SK-N-SH (cell line): ENCODE measurements at regions not wholly inside any gene's neighbourhood (a gene's known extent, or its start where the extent isn't known, plus 50 kb on each side); places are given as distances from the start of the nearest gene placed in this dataset.
A peak's percentile ranks its signal among the peaks of the same experiment; 100 is the strongest.

ENCODE experiments used
- CTCF ChIA-PET: fragments of 300-600, 350-600 bp; formaldehyde crosslinking; extraction: SDS; loops from one replicate; lab custom pipeline; 2021; lab: Yijun Ruan, JAX
- POLR2A ChIA-PET: fragments of 350-600 bp; sonication (Branson Sonifier 250); formaldehyde crosslinking; extraction: SDS; loops from one replicate; lab custom pipeline; 2020; ENCODE audit warnings: antibody characterized with exemption, inconsistent platforms; lab: Yijun Ruan, JAX
- DNase-seq: peaks from one replicate; pipeline ENCODE4 v3.0.0; 2012
- H2AFZ ChIP-seq: fragments of 200-600 bp; sonication (generic); 2 replicates; pipeline ENCODE4 v1.8.1; 2016; ENCODE audit warnings: antibody characterized with exemption, mild to moderate bottlenecking, low read depth
- H3F3A ChIP-seq: fragments of 200-600 bp; sonication (generic); replicated peaks from 2 replicates; pipeline ENCODE3; 2016; ENCODE audit warnings: antibody characterized with exemption, mild to moderate bottlenecking; ENCODE audit not compliant: insufficient read depth
- H3K27ac ChIP-seq, 2 experiments: fragments of 200-500 bp in 1 of 2; fragments of 200-600 bp in 1 of 2; sonication (Bioruptor generic) in 1 of 2; sonication (generic), shearing (Covaris generic) in 1 of 2; 2 replicates each; pipeline versions ENCODE4 v1.5.1 to v1.6.1; 2014 to 2016; ENCODE audit warnings: low read depth in 2 of 2, inconsistent platforms in 1 of 2, low read length in 1 of 2, mild to moderate bottlenecking in 1 of 2, mixed read lengths in 1 of 2
- H3K27me3 ChIP-seq: fragments of 200-600 bp; sonication (generic), shearing (Covaris generic); 2 replicates; pipeline ENCODE4 v1.6.1; 2016; ENCODE audit warnings: mixed run types; ENCODE audit not compliant: insufficient read depth
- H3K36me3 ChIP-seq, 2 experiments: fragments of 200-500 bp in 1 of 2; fragments of 200-600 bp in 1 of 2; sonication (Bioruptor generic) in 1 of 2; sonication (generic) in 1 of 2; replicated peaks in 1 of 2; 2 replicates each; pipeline versions ENCODE3 to v1.5.1; 2014 to 2016; ENCODE audit warnings: low read length in 1 of 2, mild to moderate bottlenecking in 1 of 2; ENCODE audit not compliant: insufficient read depth in 2 of 2, control insufficient read depth in 1 of 2
- H3K4me1 ChIP-seq, 2 experiments: fragments of 200-500 bp in 1 of 2; fragments of 200-600 bp in 1 of 2; sonication (Bioruptor generic) in 1 of 2; sonication (generic), shearing (Covaris generic) in 1 of 2; 2 replicates each; pipeline versions ENCODE4 v1.5.1 to v1.6.1; 2014 to 2016; ENCODE audit warnings: low read depth in 1 of 2, low read length in 1 of 2, mixed run types in 1 of 2; ENCODE audit not compliant: insufficient read depth in 2 of 2, control insufficient read depth in 1 of 2
- H3K4me2 ChIP-seq: fragments of 200-600 bp; sonication (generic), shearing (Covaris generic); 2 replicates; pipeline ENCODE4 v1.6.1; 2017; ENCODE audit warnings: mixed run types
- H3K4me3 ChIP-seq, 2 experiments: fragments of 200-500 bp in 1 of 2; fragments of 200-600 bp in 1 of 2; sonication (Bioruptor generic) in 1 of 2; sonication (generic), shearing (Covaris generic) in 1 of 2; 2 replicates each; pipeline versions ENCODE4 v1.5.1 to v1.8.1; 2014 to 2016; ENCODE audit warnings: low read depth in 2 of 2, inconsistent platforms in 1 of 2, low read length in 1 of 2, mild to moderate bottlenecking in 1 of 2, mixed read lengths in 1 of 2, moderate library complexity in 1 of 2
- H3K79me2 ChIP-seq: fragments of 200-600 bp; sonication (generic); 2 replicates; pipeline ENCODE4 v1.8.1; 2017; ENCODE audit warnings: mild to moderate bottlenecking; ENCODE audit not compliant: insufficient read depth
- H3K9ac ChIP-seq: fragments of 200-600 bp; sonication (generic); 2 replicates; pipeline ENCODE4 v1.6.1; 2017; ENCODE audit warnings: mixed run types
- H3K9me2 ChIP-seq: fragments of 200-600 bp; sonication (generic); 2 replicates; pipeline ENCODE4 v1.6.1; 2017; ENCODE audit warnings: mixed run types
- H3K9me3 ChIP-seq: fragments of 200-600 bp; sonication (generic); 2 replicates; pipeline ENCODE4 v1.6.1; 2017; ENCODE audit warnings: mixed run types, mild to moderate bottlenecking, moderate library complexity
- H4K20me1 ChIP-seq: fragments of 200-600 bp; sonication (generic); 2 replicates; pipeline ENCODE4 v1.6.1; 2017; ENCODE audit warnings: mild to moderate bottlenecking, mixed run types; ENCODE audit not compliant: insufficient read depth
- CHD2 ChIP-seq: fragments of 150-350 bp; IDR thresholded peaks from 2 replicates; pipeline ENCODE4 v1.6.1; 2018; ENCODE audit warnings: low read length; ENCODE audit not compliant: partially characterized antibody
- ELF1 ChIP-seq: IDR thresholded peaks from 2 replicates; pipeline ENCODE4 v1.4.0; 2012
- FOSL2 ChIP-seq: IDR thresholded peaks from 2 replicates; pipeline ENCODE4 v1.4.0; 2012; ENCODE audit warnings: low read depth, mild to moderate bottlenecking, moderate library complexity, borderline replicate concordance
- FOXJ3 ChIP-seq: sonication (generic); formaldehyde crosslinking; IDR thresholded peaks from 2 replicates; pipeline ENCODE4 v1.5.1; 2020; ENCODE audit warnings: mild to moderate bottlenecking, missing genetic modification reagents
- MXI1 ChIP-seq: IDR thresholded peaks from 2 replicates; pipeline ENCODE4 v1.6.1; 2012; ENCODE audit warnings: mild to moderate bottlenecking, low read depth, low read length, improper control_type of control experiment
- NFIC ChIP-seq: IDR thresholded peaks from 2 replicates; pipeline ENCODE4 v1.4.0; 2012; ENCODE audit warnings: borderline replicate concordance
- RAD21 ChIP-seq: IDR thresholded peaks from 2 replicates; pipeline ENCODE4 v1.6.1; 2012; ENCODE audit warnings: mild to moderate bottlenecking, low read length
- RCOR1 ChIP-seq: fragments of 150-350 bp; IDR thresholded peaks from 2 replicates; pipeline ENCODE4 v1.6.1; 2017; ENCODE audit warnings: antibody characterized with exemption, low read length
- SMC3 ChIP-seq: IDR thresholded peaks from 2 replicates; pipeline ENCODE4 v1.6.1; 2012; ENCODE audit warnings: low read depth, low read length, improper control_type of control experiment
- TCF12 ChIP-seq: IDR thresholded peaks from 2 replicates; pipeline ENCODE4 v1.4.0; 2012
- YY1 ChIP-seq: IDR thresholded peaks from 2 replicates; pipeline ENCODE4 v1.4.0; 2012; ENCODE audit warnings: low read depth, mild to moderate bottlenecking
- WGBS: methylation state at CpG from one replicate; pipeline ENCODE4 v1.1.6; 2017; ENCODE audit warnings: low lambda C conversion rate; 5-methylcytosine and 5-hydroxymethylcytosine counted together
- TF ChIP-seq, protein P1 (sequence below): fragments of 150-350 bp; IDR thresholded peaks from 2 replicates; pipeline ENCODE4 v1.6.1; 2017; ENCODE audit warnings: antibody characterized with exemption, low read length, low read depth, borderline replicate concordance
- TF ChIP-seq, protein P2 (sequence below): fragments of 150-350 bp; IDR thresholded peaks from 2 replicates; pipeline ENCODE4 v1.6.1; 2016; ENCODE audit warnings: mild to moderate bottlenecking, low read depth, low read length
- TF ChIP-seq, protein P3 (sequence below): IDR thresholded peaks from 2 replicates; pipeline ENCODE4 v1.4.0; 2012; ENCODE audit warnings: low read depth, borderline replicate concordance
- TF ChIP-seq, protein P4 (sequence below): fragments of 200-600 bp; sonication (generic); IDR thresholded peaks from 2 replicates; pipeline ENCODE4 v1.6.1; 2017; ENCODE audit warnings: antibody characterized with exemption, mild to moderate bottlenecking, moderate library complexity

DNA sequence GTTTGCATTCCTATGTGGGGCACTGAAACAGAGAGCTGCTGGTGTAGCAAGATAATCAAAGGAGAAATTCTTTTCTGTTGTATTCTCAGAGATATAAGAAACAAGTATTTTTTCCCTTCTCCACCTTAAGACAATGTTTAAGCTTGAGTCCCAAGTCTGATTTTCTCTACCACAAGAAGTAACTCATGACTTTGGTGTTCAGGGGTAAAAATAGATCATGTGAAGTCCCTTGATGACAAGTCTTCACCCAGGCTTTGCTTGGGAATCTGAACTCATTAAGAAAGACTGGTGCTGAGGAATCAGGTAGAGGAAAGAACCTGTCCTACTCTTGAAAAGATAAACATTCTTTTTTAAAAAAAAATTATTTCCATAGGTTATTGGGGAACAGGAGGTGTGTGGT is 205.6 kb downstream of the ALDH8A1 start:
- DNase-seq = no peak
- Histone ChIP-seq H3K9me3 (no peaks in the 10 kb centered on the region), H3K27me3 (no peaks in the 10 kb centered on the region), H3K4me1 (peaks cover 6 to 16% of the 10 kb centered on the region in 2 experiments; a peak in 3 of 4 replicates), H3K9ac (no peak overlapping the region), H3K4me2 (no peak overlapping the region), H3F3A (peaks cover 20% of the 10 kb centered on the region), H4K20me1 (no peaks in the 10 kb centered on the region), H2AFZ (no peak overlapping the region), H3K36me3 (no peaks in the 10 kb centered on the region), H3K4me3 (no peak overlapping the region), H3K79me2 (no peaks in the 10 kb centered on the region), H3K9me2 (no peaks in the 10 kb centered on the region), H3K27ac (no peak overlapping the region; a peak in 1 of 4 replicates)
- ChIA-PET POLR2A (no interaction called here), CTCF (interaction anchor here (1.4 kb wide), 1 partner anchor 14 kb away, joined by 3 read pairs; no protein-coding TSS in a partner anchor)
- TF ChIP-seq FOSL2 (no peak), MXI1 (no peak), CHD2 (no peak), ELF1 (no peak), RAD21 (no peak), FOXJ3 (CRISPR knock-in tag) (no peak), NFIC (no peak), YY1 (no peak), RCOR1 (no peak)
- TF ChIP-seq, protein P1, sequence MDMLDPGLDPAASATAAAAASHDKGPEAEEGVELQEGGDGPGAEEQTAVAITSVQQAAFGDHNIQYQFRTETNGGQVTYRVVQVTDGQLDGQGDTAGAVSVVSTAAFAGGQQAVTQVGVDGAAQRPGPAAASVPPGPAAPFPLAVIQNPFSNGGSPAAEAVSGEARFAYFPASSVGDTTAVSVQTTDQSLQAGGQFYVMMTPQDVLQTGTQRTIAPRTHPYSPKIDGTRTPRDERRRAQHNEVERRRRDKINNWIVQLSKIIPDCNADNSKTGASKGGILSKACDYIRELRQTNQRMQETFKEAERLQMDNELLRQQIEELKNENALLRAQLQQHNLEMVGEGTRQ = no peak
- TF ChIP-seq, protein P2, sequence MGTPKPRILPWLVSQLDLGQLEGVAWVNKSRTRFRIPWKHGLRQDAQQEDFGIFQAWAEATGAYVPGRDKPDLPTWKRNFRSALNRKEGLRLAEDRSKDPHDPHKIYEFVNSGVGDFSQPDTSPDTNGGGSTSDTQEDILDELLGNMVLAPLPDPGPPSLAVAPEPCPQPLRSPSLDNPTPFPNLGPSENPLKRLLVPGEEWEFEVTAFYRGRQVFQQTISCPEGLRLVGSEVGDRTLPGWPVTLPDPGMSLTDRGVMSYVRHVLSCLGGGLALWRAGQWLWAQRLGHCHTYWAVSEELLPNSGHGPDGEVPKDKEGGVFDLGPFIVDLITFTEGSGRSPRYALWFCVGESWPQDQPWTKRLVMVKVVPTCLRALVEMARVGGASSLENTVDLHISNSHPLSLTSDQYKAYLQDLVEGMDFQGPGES = no peak
- TF ChIP-seq, protein P3, sequence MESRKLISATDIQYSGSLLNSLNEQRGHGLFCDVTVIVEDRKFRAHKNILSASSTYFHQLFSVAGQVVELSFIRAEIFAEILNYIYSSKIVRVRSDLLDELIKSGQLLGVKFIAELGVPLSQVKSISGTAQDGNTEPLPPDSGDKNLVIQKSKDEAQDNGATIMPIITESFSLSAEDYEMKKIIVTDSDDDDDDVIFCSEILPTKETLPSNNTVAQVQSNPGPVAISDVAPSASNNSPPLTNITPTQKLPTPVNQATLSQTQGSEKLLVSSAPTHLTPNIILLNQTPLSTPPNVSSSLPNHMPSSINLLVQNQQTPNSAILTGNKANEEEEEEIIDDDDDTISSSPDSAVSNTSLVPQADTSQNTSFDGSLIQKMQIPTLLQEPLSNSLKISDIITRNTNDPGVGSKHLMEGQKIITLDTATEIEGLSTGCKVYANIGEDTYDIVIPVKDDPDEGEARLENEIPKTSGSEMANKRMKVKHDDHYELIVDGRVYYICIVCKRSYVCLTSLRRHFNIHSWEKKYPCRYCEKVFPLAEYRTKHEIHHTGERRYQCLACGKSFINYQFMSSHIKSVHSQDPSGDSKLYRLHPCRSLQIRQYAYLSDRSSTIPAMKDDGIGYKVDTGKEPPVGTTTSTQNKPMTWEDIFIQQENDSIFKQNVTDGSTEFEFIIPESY = no peak

DNA sequence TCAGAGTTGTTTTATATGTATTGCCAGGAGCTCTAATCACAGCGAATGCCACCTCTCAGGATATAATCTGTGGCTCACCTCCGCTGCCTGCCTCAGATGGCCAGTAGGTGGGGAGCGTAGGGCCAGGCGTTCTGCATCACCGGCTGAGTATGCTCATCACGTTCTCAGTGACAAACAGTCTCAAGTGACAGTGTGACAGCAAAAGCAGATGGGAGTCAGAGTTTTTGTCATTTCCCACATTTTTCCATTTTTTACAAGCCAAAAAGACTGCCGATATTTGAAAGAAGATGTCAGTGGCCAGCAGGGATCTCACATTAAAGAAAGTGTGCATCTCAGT is 208.7 kb downstream of the ALDH8A1 start:
- no peak overlapping the region for H2AFZ ChIP-seq
- CTCF ChIA-PET = interaction anchor here (0.7 to 2.6 kb wide), 18 partner anchors 10 to 567 kb away, joined by 3 to 14 read pairs (median 4); no protein-coding TSS in a partner anchor
- H3K4me1 ChIP-seq = peaks cover 6 to 16% of the 10 kb centered on the region in 2 experiments; a peak in 3 of 4 replicates
- no peaks in the 10 kb centered on the region for H3K79me2 ChIP-seq
- WGBS = 31% methylated on average over 7 of the region's 7 CpGs
- H3F3A ChIP-seq = peaks cover 20% of the 10 kb centered on the region
- no peaks in the 10 kb centered on the region for H3K9me2 ChIP-seq
- H3K36me3 ChIP-seq = no peaks in the 10 kb centered on the region
- H4K20me1 ChIP-seq = no peaks in the 10 kb centered on the region
- H3K4me2 ChIP-seq = peak overlapping the region; percentile 64; the same call in 1 of the 2 replicates
- H3K9me3 ChIP-seq = no peaks in the 10 kb centered on the region
- H3K9ac ChIP-seq = no peak overlapping the region
- POLR2A ChIA-PET = no interaction called here
- DNase-seq = peak; percentile 43
- TF ChIP-seq, protein P4, sequence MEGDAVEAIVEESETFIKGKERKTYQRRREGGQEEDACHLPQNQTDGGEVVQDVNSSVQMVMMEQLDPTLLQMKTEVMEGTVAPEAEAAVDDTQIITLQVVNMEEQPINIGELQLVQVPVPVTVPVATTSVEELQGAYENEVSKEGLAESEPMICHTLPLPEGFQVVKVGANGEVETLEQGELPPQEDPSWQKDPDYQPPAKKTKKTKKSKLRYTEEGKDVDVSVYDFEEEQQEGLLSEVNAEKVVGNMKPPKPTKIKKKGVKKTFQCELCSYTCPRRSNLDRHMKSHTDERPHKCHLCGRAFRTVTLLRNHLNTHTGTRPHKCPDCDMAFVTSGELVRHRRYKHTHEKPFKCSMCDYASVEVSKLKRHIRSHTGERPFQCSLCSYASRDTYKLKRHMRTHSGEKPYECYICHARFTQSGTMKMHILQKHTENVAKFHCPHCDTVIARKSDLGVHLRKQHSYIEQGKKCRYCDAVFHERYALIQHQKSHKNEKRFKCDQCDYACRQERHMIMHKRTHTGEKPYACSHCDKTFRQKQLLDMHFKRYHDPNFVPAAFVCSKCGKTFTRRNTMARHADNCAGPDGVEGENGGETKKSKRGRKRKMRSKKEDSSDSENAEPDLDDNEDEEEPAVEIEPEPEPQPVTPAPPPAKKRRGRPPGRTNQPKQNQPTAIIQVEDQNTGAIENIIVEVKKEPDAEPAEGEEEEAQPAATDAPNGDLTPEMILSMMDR = peak; percentile 34; the same call in 1 of the 2 replicates
- no peak for TF ChIP-seq TCF12
- peak; percentile 25; the same call in 1 of the 2 replicates for TF ChIP-seq SMC3
- peak; percentile 53 for TF ChIP-seq RAD21
- TF ChIP-seq MXI1 = peak; percentile 64; the same call in 1 of the 2 replicates
- peak overlapping the region; percentile 69 to 92 for H3K27ac ChIP-seq
- H3K4me3 ChIP-seq = no peak overlapping the region
- no peaks in the 10 kb centered on the region for H3K27me3 ChIP-seq
